Left hindlimb (tissue), 1 donor: ENCODE measurements at regions not wholly inside any gene's neighbourhood (a gene's known extent, or its start where the extent isn't known, plus 50 kb on each side); places are given as distances from the start of the nearest gene placed in this dataset.

ENCODE experiments used
- DNase-seq: peaks from one replicate; pipeline ENCODE4 v3.0.0-alpha.2; 2018

GRCh38 chr20:24049081-24049480 lies 60.5 kb upstream of the GGTLC1 start:
- no peak for DNase-seq

DNA sequence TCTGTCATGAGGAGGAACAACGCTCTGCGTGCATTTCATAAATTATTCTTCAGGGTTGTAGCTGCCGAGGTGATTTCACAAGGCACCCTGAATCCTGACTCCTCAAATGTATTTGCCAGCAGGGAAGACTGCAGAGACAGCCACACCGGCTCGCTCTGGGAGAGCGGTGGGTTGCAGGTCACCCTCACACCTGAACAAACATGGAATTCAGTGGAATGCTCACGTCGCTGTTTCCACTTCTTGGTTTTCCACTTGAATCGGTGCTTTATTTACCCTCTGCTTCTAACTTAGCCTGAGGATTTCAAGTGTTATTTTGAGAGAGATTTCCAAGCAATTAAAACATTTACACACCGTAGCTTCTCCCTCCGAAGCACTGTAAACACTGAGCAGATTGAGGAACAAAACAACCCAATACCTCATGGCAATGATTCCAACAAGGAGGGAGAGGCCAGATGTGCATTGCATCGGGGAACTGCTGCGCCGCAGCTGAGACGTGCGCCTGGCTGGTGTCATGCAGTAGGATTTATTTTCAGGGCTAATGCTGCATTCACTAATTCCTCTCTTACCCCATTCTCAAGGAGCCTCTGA lies 59.5 kb upstream of the GGTLC1 start:
- no peak for DNase-seq

DNA sequence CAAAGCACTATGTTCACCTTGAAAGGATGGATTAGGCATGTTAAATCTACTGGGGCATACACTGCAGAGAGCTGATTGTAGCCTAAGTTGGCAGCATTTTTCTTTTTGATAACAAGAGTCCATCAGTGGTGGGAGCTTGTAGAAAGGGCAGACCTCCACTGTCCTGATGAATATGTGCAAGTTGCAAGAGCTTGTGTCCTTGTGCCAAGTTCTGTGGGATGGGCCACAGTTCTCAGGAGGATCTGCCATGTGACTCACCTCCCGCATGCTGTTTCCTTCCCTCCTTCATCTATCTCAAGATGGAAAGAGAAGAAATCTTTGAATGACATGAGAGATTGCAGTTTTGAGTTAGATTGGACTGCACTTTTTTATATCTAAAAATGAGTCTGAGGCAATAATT lies 58.3 kb upstream of the GGTLC1 start:
- no peak for DNase-seq

- no peak for DNase-seq
These were observed 57.2 kb upstream of the GGTLC1 start for GRCh38 chr20:24045621-24046318.

- no peak for DNase-seq
These were observed 54.7 kb upstream of the GGTLC1 start for GRCh38 chr20:24043294-24043693.

DNA sequence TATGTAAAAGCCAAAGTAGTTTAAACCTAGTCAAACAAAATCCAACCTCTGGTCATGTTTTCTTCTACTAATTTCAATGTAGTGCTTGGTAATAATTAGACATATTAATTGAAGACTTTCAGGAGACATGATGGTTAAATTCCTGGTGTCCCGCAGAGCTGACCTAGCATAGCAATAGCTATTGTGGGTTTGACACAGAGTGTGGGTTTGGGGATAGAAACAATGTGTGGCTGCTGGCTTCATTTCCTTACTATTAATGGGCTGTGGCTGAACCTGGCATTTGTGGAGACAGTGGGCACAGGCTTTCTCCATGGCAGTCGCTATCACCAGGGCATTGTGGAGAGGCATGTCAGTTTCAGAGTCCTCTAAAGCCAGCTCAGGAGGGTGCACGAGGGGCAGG lies 54.1 kb upstream of the GGTLC1 start:
- DNase-seq: no peak

DNA sequence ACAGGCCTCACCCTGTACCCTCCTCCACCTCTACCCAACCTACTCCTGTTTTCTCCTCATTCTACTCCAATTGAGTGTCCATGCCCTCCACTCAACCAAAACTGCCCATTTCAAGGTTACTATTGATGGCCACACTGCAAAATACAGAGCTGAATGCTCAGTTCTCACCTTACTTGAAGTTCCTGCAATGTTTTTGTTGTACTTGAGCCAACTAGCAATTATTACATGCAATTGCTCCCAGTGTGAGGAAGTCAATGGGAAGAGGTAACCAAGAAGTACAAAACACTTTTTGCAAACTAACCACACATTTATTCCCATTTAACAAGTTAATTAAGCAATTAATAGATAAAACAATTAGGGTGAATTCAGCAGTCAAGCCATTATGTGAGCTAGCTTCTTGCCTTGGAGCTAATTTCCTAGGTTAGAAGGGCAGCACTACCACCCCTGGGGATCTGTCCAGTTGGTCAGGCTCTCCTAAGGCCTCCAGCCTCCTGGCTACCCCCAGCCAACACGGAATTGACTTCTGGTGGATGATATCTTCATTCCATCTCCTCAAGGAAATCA lies 52.4 kb upstream of the GGTLC1 start:
- DNase-seq: no peak

GRCh38 chr20:24039196-24039595 lies 50.6 kb upstream of the GGTLC1 start:
- no peak for DNase-seq
